GM12891 (cell line): ENCODE measurements at regions not wholly inside any gene's neighbourhood (a gene's known extent, or its start where the extent isn't known, plus 50 kb on each side); places are given as distances from the start of the nearest gene placed in this dataset.

Experiments used
- POLR2A ChIP-seq: IDR thresholded peaks from 2 replicates; pipeline ENCODE4 v1.6.1; 2011; ENCODE audit warnings: low read depth, low read length, control low read depth
- POLR2AphosphoS5 ChIP-seq: IDR thresholded peaks from 2 replicates; pipeline ENCODE4 v1.6.1; 2011; ENCODE audit warnings: low read depth, low read length, control low read depth

DNA sequence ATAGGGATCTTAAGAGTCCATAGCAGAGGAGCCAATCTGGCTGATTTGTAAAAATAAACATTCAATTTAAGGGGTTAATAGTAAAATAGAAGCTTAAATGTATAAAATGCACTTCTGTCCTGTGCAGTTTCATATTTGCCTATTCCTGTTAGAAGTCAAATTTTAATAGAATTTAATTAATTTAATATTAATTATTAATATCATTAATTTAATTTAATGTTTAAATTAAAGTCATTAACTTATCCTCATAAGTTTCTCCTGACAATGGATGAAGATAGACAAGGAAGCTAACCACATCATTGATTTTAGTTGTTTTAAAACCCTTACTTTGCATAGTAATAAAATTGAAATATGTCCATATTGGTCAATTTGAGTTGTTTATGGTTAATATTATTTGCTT lies 1096.2 kb upstream of the EPHA6 start:
- no peak for TF ChIP-seq POLR2AphosphoS5
- TF ChIP-seq POLR2A = no peak
